Duodenal mucosa (tissue), 2 donors: ENCODE measurements at regions not wholly inside any gene's neighbourhood (a gene's known extent, or its start where the extent isn't known, plus 50 kb on each side); places are given as distances from the start of the nearest gene placed in this dataset.
"Not testable (repeated sequence)": the region's sequence is repeated elsewhere in the genome, so short reads cannot be mapped to it uniquely, and the experiment has no call there.

Experiments
- H3K27ac ChIP-seq: one replicate; pipeline ENCODE4 v1.7.0; 2013; ENCODE audit warnings: low read depth, low read length
- H3K27me3 ChIP-seq, 2 donors: one replicate each; pipeline ENCODE4 v1.7.0; 2013; ENCODE audit warnings: low read length in 2 of 2, control low read depth in 1 of 2; ENCODE audit not compliant: insufficient read depth in 2 of 2, control insufficient read depth in 1 of 2
- H3K36me3 ChIP-seq, 2 donors: one replicate each; pipeline ENCODE4 v1.7.0; 2013; ENCODE audit warnings: low read length in 2 of 2, control low read depth in 1 of 2; ENCODE audit not compliant: insufficient read depth in 2 of 2, control insufficient read depth in 1 of 2
- H3K4me1 ChIP-seq, 2 donors: one replicate each; pipeline ENCODE4 v1.7.0; 2013; ENCODE audit warnings: low read length in 2 of 2, control low read depth in 1 of 2; ENCODE audit not compliant: insufficient read depth in 2 of 2, control insufficient read depth in 1 of 2
- H3K4me3 ChIP-seq, 2 donors: one replicate each; pipeline ENCODE4 v1.7.0; 2013; ENCODE audit warnings: low read length in 2 of 2, low read depth in 1 of 2
- H3K9ac ChIP-seq, 2 donors: one replicate each; pipeline ENCODE4 v1.7.0; 2013; ENCODE audit warnings: low read length in 2 of 2, low read depth in 1 of 2
- H3K9me3 ChIP-seq, 2 donors: one replicate each; pipeline ENCODE4 v1.7.0; 2013; ENCODE audit warnings: low read length in 2 of 2, control low read depth in 1 of 2; ENCODE audit not compliant: control insufficient read depth in 1 of 2

DNA sequence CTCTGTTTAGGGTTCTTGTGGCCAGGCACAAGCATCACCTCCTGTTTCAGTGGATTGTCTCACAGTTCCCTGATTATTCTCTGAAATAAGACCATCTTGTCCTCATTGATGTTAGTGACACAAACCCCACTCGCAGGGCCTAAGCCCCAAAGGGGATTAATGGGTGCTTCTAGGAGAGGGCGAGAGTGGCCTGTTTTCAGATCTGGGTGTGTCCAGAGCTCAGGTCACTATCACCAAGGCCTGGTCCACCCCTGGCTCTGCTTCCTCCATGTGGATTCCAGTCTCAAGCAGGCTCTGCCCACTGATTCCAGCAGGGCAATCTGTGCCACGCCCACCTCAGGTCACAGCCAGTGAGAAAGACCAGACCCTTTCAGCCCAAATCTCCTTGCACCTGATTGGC lies 361.9 kb downstream of the ADGRD1 start:
- H3K27me3 ChIP-seq, result no peaks in the 10 kb centered on the region
- H3K4me1 ChIP-seq, result no peaks in the 10 kb centered on the region
- no peak overlapping the region for H3K27ac ChIP-seq
- H3K9me3 ChIP-seq, result no peaks in the 10 kb centered on the region
- no peak overlapping the region for H3K4me3 ChIP-seq
- H3K36me3 ChIP-seq, result no peaks in the 10 kb centered on the region
- H3K9ac ChIP-seq, result no peak overlapping the region

DNA sequence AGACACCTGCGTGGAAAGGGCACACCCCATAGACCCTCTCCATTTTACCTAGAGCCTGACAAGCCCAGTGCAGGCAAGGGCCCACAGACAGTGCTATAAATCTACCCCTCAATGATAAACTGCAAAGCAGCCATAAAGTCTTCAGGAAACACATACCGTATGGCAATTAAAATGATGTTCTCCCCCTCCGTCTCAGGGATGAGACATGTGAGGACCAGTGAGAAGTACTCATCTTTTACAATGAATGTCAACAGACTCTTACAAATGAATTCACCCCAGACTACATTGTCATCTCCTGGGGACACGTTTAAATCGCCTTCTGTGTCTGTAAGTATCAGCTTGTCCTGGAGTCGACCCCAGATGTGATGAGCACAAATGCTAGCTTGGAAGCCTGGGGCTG lies 362.7 kb downstream of the ADGRD1 start:
- H3K27ac ChIP-seq, result no peak overlapping the region

DNA sequence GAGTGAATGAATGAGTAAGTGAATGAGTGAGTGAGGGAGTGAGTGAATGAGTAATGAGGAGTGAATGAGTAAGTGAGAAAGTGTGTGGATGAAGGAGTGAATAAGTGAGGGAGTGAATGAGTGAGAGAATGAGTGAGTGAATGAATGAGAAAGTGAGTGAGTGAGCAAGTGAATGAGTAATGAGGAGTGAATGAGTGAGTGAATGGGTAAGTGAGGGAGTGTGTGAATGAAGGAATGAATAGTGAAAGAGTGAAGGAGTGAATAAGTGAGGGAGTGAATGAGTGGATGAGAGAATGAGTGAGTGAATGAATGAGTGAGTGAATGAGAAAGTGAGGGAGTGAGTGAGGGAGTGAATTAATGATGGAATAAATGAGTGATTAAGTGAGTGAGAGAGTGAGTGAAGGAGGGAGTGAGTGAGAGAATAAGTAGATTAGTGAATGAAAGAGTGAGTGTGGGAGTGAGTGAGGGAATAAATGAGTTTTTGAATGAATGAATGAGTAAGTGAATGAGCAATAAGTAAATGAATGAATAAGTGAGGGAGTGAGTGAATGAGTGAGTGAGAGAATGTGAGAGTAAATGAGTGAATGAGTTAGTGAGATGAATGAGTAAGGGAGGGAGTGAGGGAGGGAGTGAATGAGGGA lies 364.5 kb downstream of the ADGRD1 start:
- no peak overlapping the region for H3K9ac ChIP-seq
- no peak overlapping the region for H3K4me3 ChIP-seq
- no peaks in the 10 kb centered on the region for H3K36me3 ChIP-seq
- no peaks in the 10 kb centered on the region for H3K4me1 ChIP-seq
- H3K27ac ChIP-seq, result no peak overlapping the region
- no peaks in the 10 kb centered on the region for H3K27me3 ChIP-seq
- H3K9me3 ChIP-seq, result no peaks in the 10 kb centered on the region

More for the DNA sequence above, 362.7 kb downstream of the ADGRD1 start:
- no peak overlapping the region for H3K4me3 ChIP-seq
- no peaks in the 10 kb centered on the region for H3K27me3 ChIP-seq
- no peaks in the 10 kb centered on the region for H3K36me3 ChIP-seq
- no peaks in the 10 kb centered on the region for H3K4me1 ChIP-seq
- H3K9ac ChIP-seq, result no peak overlapping the region
- H3K9me3 ChIP-seq, result no peaks in the 10 kb centered on the region

DNA sequence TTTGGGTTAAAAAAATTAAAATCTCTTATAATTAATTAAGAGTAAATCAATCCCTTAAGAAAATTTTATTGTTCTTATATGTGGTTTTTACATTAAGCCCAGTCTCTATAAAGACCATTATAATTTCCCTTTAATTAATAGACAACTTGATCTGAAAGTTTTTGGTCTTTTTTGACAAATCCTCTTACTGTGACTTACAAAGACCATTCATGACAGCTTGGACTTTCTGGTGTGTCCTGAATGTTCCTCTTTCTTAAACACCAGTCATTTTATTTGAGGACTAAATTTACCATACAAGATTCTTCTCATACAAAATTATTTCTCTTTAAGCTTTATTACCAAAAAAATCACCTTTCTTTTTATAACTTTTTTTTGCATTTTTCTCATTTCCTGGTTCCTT lies 368.3 kb downstream of the ADGRD1 start:
- Histone ChIP-seq H3K9me3 (no peaks in the 10 kb centered on the region), H3K4me1 (no peaks in the 10 kb centered on the region), H3K27me3 (no peaks in the 10 kb centered on the region), H3K4me3 (no peak overlapping the region), H3K36me3 (no peaks in the 10 kb centered on the region), H3K9ac (no peak overlapping the region), H3K27ac (no peak overlapping the region)

DNA sequence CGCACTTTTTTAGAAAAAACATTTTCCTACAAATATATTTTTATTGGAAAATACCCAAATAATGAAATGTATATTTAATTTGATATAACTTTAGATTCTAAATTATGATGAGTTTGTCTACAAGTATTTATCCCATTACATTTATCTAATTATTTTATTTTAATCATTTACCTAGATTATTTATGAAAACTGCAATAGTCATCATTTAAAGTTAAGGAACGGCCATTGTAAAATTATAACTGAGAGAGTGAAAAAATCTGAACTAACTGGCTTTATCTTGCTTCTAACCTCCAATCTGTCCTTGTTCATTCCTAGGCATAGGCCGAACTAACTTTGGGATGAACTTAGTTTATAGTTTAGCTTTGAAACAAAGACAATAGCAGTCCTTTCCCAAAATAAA lies 368.8 kb downstream of the ADGRD1 start:
- H3K4me1 ChIP-seq, H3K36me3 ChIP-seq, H3K9ac ChIP-seq, H3K4me3 ChIP-seq, H3K9me3 ChIP-seq, H3K27ac ChIP-seq, H3K27me3 ChIP-seq: not testable (repeated sequence)

DNA sequence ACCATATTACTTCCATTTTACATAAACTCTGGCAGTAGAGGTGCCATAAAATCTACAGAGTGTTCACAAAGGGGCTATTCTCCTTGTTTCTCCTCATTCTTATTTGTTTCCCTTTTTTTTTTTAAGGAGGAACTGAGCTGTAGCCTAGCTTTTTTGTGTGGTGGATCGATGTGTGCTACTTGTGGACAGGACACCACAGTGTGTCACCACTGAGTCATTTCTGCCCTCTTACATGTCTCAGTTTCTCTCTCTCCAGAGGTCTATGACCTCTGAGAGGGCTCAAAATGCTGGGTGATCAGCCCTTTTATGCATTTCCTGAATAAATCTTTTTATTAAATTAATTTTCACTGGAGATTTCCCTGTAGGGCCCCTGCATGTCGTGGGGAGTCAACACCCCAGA lies 370.2 kb downstream of the ADGRD1 start:
- H3K27ac ChIP-seq, result no peak overlapping the region
- no peak overlapping the region for H3K4me3 ChIP-seq
- no peaks in the 10 kb centered on the region for H3K36me3 ChIP-seq
- H3K4me1 ChIP-seq, result no peaks in the 10 kb centered on the region
- H3K9ac ChIP-seq, result no peak overlapping the region
- no peaks in the 10 kb centered on the region for H3K27me3 ChIP-seq
- no peaks in the 10 kb centered on the region for H3K9me3 ChIP-seq

DNA sequence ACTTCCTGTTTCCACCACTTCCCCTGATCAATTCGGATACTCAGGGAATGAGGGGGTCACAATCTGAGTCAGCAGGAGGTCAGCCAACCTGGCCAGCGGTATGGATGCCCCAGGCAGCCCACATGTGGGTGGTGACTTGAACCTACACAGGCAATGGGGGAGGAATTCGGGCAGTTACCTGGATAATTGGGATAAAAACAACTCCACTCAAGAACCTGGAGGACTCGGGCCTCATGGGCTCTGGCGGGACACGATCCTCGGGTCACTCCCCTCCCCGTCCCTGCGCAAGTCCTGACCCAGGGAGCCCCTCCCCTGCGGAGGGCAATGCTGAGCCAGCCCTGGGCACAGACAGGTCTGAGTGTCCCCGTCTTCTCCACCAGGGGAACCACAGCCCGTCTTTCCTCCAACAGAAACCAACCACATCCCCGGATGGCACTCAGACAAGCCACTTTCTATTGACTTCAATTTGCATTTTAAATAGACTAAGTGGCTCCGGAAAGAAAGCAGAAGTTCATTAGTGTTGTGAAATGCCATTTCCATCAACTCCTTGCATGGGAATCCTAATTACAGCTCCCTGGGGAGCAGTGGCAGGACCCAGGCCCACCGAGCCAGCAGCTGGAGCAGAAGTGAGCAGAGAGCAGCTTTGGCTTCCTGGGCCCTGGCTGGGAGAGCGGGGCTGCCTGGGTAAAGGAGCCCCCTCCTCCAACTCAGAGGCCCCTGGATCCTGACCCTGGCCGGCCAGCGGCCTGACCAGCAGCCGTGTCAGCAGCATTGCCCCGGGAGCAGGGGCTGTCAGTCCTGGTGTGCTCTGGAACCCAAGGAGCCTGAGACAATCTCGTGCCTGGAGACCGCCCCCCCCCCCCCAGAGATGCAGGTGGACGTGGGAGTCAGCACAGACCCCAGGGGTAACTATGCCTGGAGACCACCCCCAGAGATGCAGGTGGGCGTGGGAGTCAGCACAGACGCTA lies 374.1 kb downstream of the ADGRD1 start:
- Histone ChIP-seq H3K27ac (no peak overlapping the region), H3K27me3 (no peaks in the 10 kb centered on the region), H3K9ac (no peak overlapping the region), H3K4me3 (no peak overlapping the region), H3K4me1 (no peaks in the 10 kb centered on the region), H3K9me3 (no peaks in the 10 kb centered on the region), H3K36me3 (no peaks in the 10 kb centered on the region)

DNA sequence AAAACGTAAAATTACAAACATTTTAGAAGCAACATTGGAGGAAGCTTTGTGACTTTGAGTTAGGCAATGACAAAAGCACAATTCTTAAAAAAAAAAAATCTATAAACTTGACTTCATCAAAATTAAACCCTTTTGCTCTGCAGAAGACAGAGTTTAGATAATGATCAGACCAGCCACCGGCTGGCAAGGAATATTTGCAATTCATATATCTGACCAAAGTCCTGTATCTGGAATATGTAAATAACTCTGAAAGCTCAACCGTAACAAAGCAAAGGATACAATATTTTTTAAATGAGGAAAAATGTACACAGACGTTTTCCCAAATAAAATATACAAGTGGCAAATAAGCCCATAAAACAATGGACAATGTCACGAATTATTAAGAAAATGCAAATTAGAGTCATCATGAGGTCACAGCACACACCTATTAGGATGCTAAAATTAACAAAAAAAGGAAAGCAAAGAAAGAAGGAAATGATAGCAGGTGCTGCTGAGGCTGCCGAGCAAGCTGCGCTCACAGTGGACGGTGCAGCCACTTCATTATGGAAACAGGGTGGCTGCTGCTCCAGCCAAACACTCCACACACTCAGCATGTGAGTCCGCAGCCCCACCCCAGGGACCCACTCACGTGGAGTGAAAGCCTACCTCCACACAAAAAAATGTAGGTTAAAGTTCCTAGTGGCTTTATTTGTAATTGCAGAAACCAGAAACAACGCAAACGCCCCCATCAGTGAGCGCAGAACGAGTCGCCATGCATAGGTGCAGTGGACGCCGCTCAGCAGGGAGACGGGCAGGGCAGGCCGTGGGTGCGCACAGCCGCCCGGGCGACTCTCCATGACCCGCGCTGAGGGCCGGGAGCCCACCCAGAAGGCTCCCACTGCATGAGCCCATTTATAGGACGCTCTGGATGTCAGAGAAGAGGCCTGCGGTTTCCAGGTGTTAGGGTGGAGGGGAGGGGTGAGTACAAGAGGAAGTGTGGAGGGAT lies 375.4 kb downstream of the ADGRD1 start:
- H3K36me3 ChIP-seq, H3K27ac ChIP-seq, H3K9ac ChIP-seq, H3K9me3 ChIP-seq, H3K27me3 ChIP-seq, H3K4me1 ChIP-seq, H3K4me3 ChIP-seq: not testable (repeated sequence)

DNA sequence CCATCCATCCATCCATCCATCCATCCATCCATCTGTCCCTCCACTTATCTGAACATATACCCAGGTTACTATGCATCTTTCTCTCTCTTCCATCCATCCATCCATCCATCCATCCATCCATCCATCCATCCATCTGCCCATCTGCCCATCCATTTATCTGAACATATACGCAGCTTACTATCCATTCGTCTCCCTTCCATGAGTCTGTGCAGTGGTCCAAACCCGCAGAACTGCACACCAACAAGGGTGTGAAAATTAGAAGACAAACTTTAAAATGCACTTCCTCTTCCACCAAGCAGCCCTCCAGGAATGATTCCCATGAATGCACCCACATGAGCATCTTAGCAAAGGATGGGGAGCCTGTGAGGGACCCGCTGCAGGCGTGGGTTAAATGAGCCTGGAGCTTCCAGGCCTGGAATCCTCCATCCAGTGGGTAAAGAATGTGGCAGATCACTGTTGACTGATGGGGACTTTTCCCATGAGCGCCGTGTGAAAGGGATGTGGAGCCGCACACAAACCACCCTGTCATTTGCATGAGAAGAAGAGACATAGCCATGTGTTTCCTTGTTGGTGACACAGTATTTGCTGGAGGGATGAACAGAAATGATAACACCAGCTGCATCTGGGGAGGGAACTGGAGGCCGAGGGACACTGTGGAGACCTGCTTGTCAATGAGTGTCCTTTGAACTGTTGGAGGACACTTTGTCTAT lies 376.6 kb downstream of the ADGRD1 start:
- Histone ChIP-seq H3K36me3 (no peaks in the 10 kb centered on the region), H3K27ac (no peak overlapping the region), H3K9me3 (no peaks in the 10 kb centered on the region), H3K9ac (no peak overlapping the region), H3K4me3 (no peak overlapping the region), H3K4me1 (no peaks in the 10 kb centered on the region), H3K27me3 (no peaks in the 10 kb centered on the region)
